Caco-2 (cell line): ENCODE measurements at regions not wholly inside any gene's neighbourhood (a gene's known extent, or its start where the extent isn't known, plus 50 kb on each side); places are given as distances from the start of the nearest gene placed in this dataset.

Experiments
- BruUV-seq: library from RNA; stranded (reverse); fragments of 400-500 nt; replicated peaks from 2 replicates; lab custom pipeline; 2021; lab: Mats Ljungman, UMichigan
- CTCF ChIA-PET: fragments of 300-600 bp; sonication (Branson Sonifier 250); formaldehyde crosslinking; loops from one replicate; lab custom pipeline; 2022; ENCODE audit warnings: antibody characterized with exemption; lab: Charles Lee
- POLR2A ChIA-PET: fragments of 300-600 bp; sonication (Branson Sonifier 250); formaldehyde crosslinking; loops from one replicate; lab custom pipeline; 2022; ENCODE audit warnings: antibody characterized with exemption; lab: Charles Lee
- DNase-seq, 2 experiments: peaks; one replicate each; pipeline versions ENCODE4 v3.0.0 to v3.0.0-alpha.2; 2020 to 2022
- H3K27me3 ChIP-seq: replicated peaks from 2 replicates; pipeline ENCODE4 v1.6.0; 2011; ENCODE audit warnings: low read length; ENCODE audit not compliant: control insufficient read depth, insufficient read depth
- H3K36me3 ChIP-seq: 2 replicates; pipeline ENCODE4 v1.5.1; 2011; ENCODE audit warnings: low read length; ENCODE audit not compliant: control insufficient read depth, insufficient read depth
- H3K4me1 ChIP-seq: fragments of 250-450 bp; sonication (Bioruptor Pico); 2 replicates; pipeline ENCODE4 v1.5.1; 2020; ENCODE audit warnings: mild to moderate bottlenecking
- H3K4me3 ChIP-seq: 2 replicates; pipeline ENCODE4 v1.5.1; 2011; ENCODE audit warnings: low read depth, mild to moderate bottlenecking, control low read depth, low read length
- H3K9me3 ChIP-seq: fragments of 250-450 bp; sonication (Bioruptor Pico); 2 replicates; pipeline ENCODE4 v1.5.1; 2020; ENCODE audit warnings: mild to moderate bottlenecking, moderate library complexity
- H3K27ac Mint-ChIP-seq: one replicate; pipeline ENCODE4 v1.8.0; 2022; ENCODE audit warnings: mixed read lengths; ENCODE audit not compliant: unreplicated experiment
- H3K27me3 Mint-ChIP-seq: one replicate; pipeline ENCODE4 v1.8.0; 2022; ENCODE audit warnings: mixed read lengths; ENCODE audit not compliant: insufficient read depth, unreplicated experiment
- H3K36me3 Mint-ChIP-seq: one replicate; pipeline ENCODE4 v1.8.0; 2022; ENCODE audit warnings: mild to moderate bottlenecking, mixed read lengths; ENCODE audit not compliant: insufficient read depth, unreplicated experiment
- H3K4me1 Mint-ChIP-seq: one replicate; pipeline ENCODE4 v1.8.0; 2022; ENCODE audit warnings: low read depth, mixed read lengths; ENCODE audit not compliant: unreplicated experiment
- H3K4me3 Mint-ChIP-seq: one replicate; pipeline ENCODE4 v1.8.0; 2022; ENCODE audit warnings: mild to moderate bottlenecking, moderate library complexity, mixed read lengths; ENCODE audit not compliant: unreplicated experiment
- H3K9me3 Mint-ChIP-seq: one replicate; pipeline ENCODE4 v1.8.0; 2022; ENCODE audit warnings: mixed read lengths; ENCODE audit not compliant: unreplicated experiment
- intact Hi-C: fragments of 100-400 bp; cut with micrococcal nuclease; formaldehyde crosslinking; loops from one replicate; pipeline ENCODE4 v1.10.0; 2022; ENCODE audit not compliant: unreplicated experiment
- TF ChIP-seq, protein P1 (sequence below), 2 experiments: fragments of 200-600 bp in 1 of 2; IDR thresholded peaks; 1 replicate in 1 of 2; 2 replicates in 1 of 2; pipeline versions ENCODE4 v1.5.1 to v1.8.0; 2011 to 2022; ENCODE audit warnings: antibody characterized with exemption in 1 of 2, control low read depth in 1 of 2, inconsistent platforms in 1 of 2, low read depth in 1 of 2, low read length in 1 of 2, mild to moderate bottlenecking in 1 of 2, moderate library complexity in 1 of 2; ENCODE audit not compliant: insufficient read depth in 1 of 2, severe bottlenecking in 1 of 2, unreplicated experiment in 1 of 2

DNA sequence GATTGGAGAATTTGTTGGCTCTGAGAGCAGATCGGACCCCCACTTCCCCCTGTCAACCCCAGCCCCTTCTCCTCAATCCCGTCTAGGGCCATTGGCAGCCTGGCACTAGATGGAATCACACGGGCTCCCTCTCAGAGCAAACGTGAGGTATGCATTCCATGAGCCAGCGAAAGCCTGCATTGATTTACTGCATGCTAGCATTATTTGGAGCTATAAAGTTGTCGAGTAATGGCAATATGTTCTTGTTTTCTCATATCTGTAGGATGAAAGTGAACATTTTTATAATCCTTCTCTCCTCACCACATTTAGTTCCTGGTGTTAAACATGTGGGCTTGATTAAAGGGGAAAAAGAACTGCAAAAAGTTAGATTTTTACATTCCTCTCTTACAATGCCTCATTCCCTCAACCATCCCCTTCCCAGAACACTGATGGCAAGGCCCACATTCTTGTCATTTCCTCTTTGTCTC, 159.2 kb downstream of the SPRY1 start:
- Mint-ChIP-seq H3K27me3 (no peaks in the 10 kb centered on the region), H3K36me3 (no peaks in the 10 kb centered on the region), H3K27ac (peak overlapping the region; percentile 95), H3K9me3 (no peaks in the 10 kb centered on the region), H3K4me3 (peak overlapping the region; percentile 73), H3K4me1 (peaks cover 58% of the 10 kb centered on the region)
- H3K9me3 ChIP-seq: no peaks in the 10 kb centered on the region
- H3K27me3 ChIP-seq: no peaks in the 10 kb centered on the region
- TF ChIP-seq, protein P1, sequence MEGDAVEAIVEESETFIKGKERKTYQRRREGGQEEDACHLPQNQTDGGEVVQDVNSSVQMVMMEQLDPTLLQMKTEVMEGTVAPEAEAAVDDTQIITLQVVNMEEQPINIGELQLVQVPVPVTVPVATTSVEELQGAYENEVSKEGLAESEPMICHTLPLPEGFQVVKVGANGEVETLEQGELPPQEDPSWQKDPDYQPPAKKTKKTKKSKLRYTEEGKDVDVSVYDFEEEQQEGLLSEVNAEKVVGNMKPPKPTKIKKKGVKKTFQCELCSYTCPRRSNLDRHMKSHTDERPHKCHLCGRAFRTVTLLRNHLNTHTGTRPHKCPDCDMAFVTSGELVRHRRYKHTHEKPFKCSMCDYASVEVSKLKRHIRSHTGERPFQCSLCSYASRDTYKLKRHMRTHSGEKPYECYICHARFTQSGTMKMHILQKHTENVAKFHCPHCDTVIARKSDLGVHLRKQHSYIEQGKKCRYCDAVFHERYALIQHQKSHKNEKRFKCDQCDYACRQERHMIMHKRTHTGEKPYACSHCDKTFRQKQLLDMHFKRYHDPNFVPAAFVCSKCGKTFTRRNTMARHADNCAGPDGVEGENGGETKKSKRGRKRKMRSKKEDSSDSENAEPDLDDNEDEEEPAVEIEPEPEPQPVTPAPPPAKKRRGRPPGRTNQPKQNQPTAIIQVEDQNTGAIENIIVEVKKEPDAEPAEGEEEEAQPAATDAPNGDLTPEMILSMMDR (IDR thresholded peaks at IDR 0.05; ENCODE audit: insufficient read depth in 1 of 2, low read depth in 1 of 2, low read length in 1 of 2, severe bottlenecking in 1 of 2, unreplicated experiment in 1 of 2): no peak
- no peak overlapping the region for H3K4me3 ChIP-seq
- peaks cover 59% of the 10 kb centered on the region for H3K4me1 ChIP-seq
- ChIA-PET POLR2A (interaction anchor here (0.6 to 1.9 kb wide), 4 partner anchors 10 to 207 kb away, joined by 3 to 7 read pairs (median 6); no protein-coding TSS in a partner anchor), CTCF (interaction anchor here (1.1 to 2.1 kb wide), 3 partner anchors 9 to 159 kb away, joined by 4 to 8 read pairs (median 4); partner anchors contain the start of gene SPRY1)
- no peaks in the 10 kb centered on the region for H3K36me3 ChIP-seq
- intact Hi-C loops: loop anchor here (1.0 to 2.0 kb wide), 6 partner anchors 9 to 207 kb away; no protein-coding TSS in a partner anchor
- no peak for DNase-seq
- BruUV-seq: TSS peak; percentile 69

DNA sequence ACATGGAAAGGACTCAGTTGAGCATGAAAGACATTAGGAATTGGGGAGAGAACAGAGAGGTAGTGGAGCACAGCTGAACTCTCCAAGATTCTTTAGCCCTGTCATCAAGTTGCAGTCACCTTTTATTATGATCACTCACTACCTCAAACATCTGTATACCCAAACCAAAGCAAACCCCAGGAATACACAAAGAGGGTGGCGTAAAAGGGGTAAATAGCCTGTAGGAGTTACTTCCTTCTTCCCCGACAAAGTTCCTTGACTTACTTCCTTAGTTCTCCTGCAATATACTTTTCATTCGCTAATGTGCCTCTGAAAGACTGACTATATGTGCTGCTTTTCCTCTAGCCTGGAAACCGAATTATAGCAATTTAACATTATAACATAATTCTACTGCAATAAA, 159.9 kb downstream of the SPRY1 start:
- H3K27me3 ChIP-seq: no peaks in the 10 kb centered on the region
- intact Hi-C loops: no loop called here
- H3K4me1 ChIP-seq: peaks cover 59% of the 10 kb centered on the region
- Mint-ChIP-seq H3K4me1 (peaks cover 58% of the 10 kb centered on the region), H3K4me3 (peak overlapping the region; percentile 73), H3K36me3 (no peaks in the 10 kb centered on the region), H3K27ac (peak overlapping the region; percentile 95), H3K27me3 (no peaks in the 10 kb centered on the region), H3K9me3 (no peaks in the 10 kb centered on the region)
- no peaks in the 10 kb centered on the region for H3K36me3 ChIP-seq
- ChIA-PET CTCF (no interaction called here), POLR2A (no interaction called here)
- TF ChIP-seq, protein P1 (IDR thresholded peaks at IDR 0.05; ENCODE audit: insufficient read depth in 1 of 2, low read depth in 1 of 2, low read length in 1 of 2, severe bottlenecking in 1 of 2, unreplicated experiment in 1 of 2): no peak
- no TSS peak for BruUV-seq
- H3K9me3 ChIP-seq: no peaks in the 10 kb centered on the region
- DNase-seq: no peak
- H3K4me3 ChIP-seq: no peak overlapping the region

DNA sequence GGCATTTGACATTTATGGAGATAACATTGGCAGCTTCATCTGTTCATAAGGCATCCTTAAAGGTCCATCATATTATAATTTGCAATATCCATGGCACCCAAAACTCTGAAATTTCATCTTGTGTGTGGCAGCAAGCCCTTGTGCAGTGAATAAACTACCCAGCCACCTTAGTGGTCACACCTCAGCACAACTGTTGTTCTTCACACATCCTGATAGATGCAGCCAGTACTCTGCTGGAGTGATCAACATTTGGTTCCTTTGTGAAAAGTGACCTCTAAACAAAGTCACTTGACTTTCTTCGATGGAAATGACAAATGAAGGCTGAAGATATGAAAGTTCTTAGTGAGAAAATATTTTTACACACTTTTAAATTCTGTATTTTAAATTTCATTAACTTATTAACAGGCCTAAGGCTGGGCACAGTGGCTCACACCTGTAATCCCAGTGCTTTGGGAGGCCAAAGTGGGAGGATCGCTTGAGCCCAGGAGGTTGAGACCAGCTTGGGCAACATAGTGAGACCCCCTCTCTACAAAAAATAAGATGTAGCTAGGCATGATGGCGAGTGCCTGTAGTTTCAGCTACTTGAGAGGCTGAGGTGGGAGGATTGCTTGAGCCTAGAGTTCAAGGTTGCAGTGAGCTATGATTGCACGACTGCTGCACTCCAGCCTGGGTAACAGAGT, 161.4 kb downstream of the SPRY1 start:
- Mint-ChIP-seq H3K4me1 (peaks cover 61% of the 10 kb centered on the region), H3K4me3 (no peak overlapping the region), H3K27me3 (no peaks in the 10 kb centered on the region), H3K27ac (no peak overlapping the region), H3K36me3 (no peaks in the 10 kb centered on the region), H3K9me3 (no peaks in the 10 kb centered on the region)
- intact Hi-C loops: no loop called here
- no peaks in the 10 kb centered on the region for H3K36me3 ChIP-seq
- BruUV-seq: no TSS peak
- TF ChIP-seq, protein P1 (IDR thresholded peaks at IDR 0.05; ENCODE audit: insufficient read depth in 1 of 2, low read depth in 1 of 2, low read length in 1 of 2, severe bottlenecking in 1 of 2, unreplicated experiment in 1 of 2): no peak
- ChIA-PET POLR2A (no interaction called here), CTCF (no interaction called here)
- H3K27me3 ChIP-seq: no peaks in the 10 kb centered on the region
- no peaks in the 10 kb centered on the region for H3K9me3 ChIP-seq
- DNase-seq: no peak
- peaks cover 61% of the 10 kb centered on the region for H3K4me1 ChIP-seq
- no peak overlapping the region for H3K4me3 ChIP-seq
